ENCODE measurements at regions not wholly inside any gene's neighbourhood (a gene's known extent, or its start where the extent isn't known, plus 50 kb on each side); places are given as distances from the start of the nearest gene placed in this dataset.
"Not testable (repeated sequence)": the region's sequence is repeated elsewhere in the genome, so short reads cannot be mapped to it uniquely, and the experiment has no call there.

- no peak for DNase-seq
Observed at GRCh38 chr13:61975001-61975400, 559.4 kb upstream of the PCDH20 start.

GRCh38 chr13:61965756-61966155, 550.1 kb upstream of the PCDH20 start:
- no peak for DNase-seq

GRCh38 chr13:61960981-61961380, 545.3 kb upstream of the PCDH20 start:
- no peak for DNase-seq

- DNase-seq = no peak
Observed at GRCh38 chr13:61954092-61954491, 538.4 kb upstream of the PCDH20 start.

GRCh38 chr13:61950828-61951227, 535.2 kb upstream of the PCDH20 start:
- DNase-seq = no peak

- no peak for DNase-seq
Observed at GRCh38 chr13:61944329-61944929, 528.8 kb upstream of the PCDH20 start.

GRCh38 chr13:61935710-61936109, 520.1 kb upstream of the PCDH20 start:
- DNase-seq = no peak

GRCh38 chr13:61927648-61928047, 512.0 kb upstream of the PCDH20 start:
- no peak for DNase-seq

GRCh38 chr13:61918841-61919240, 503.2 kb upstream of the PCDH20 start:
- no peak for DNase-seq

- no peak for DNase-seq
Observed at GRCh38 chr13:61916483-61916882, 500.8 kb upstream of the PCDH20 start.

GRCh38 chr13:61913183-61913582, 497.5 kb upstream of the PCDH20 start:
- no peak for DNase-seq

GRCh38 chr13:61908906-61909615, 493.4 kb upstream of the PCDH20 start:
- DNase-seq = no peak

GRCh38 chr13:61905054-61905453, 489.4 kb upstream of the PCDH20 start:
- no peak for DNase-seq

GRCh38 chr13:61901946-61902541, 486.4 kb upstream of the PCDH20 start:
- DNase-seq = no peak

GRCh38 chr13:61900033-61900432, 484.4 kb upstream of the PCDH20 start:
- no peak for DNase-seq

- no peak for DNase-seq
Observed at GRCh38 chr13:61898207-61898606, 482.6 kb upstream of the PCDH20 start.

GRCh38 chr13:61891401-61891800, 475.8 kb upstream of the PCDH20 start:
- no peak for DNase-seq

- DNase-seq = no peak
Observed at GRCh38 chr13:61884830-61885229, 469.2 kb upstream of the PCDH20 start.

- peak in 1 of 2 donors; percentile 23 for DNase-seq
Observed at GRCh38 chr13:61880578-61881283, 465.1 kb upstream of the PCDH20 start.

GRCh38 chr13:61878565-61878964, 462.9 kb upstream of the PCDH20 start:
- not testable (repeated sequence) for DNase-seq

GRCh38 chr13:61874970-61875579, 459.4 kb upstream of the PCDH20 start:
- no peak for DNase-seq

GRCh38 chr13:61873717-61874116, 458.1 kb upstream of the PCDH20 start:
- DNase-seq = no peak

GRCh38 chr13:61857198-61857597, 441.5 kb upstream of the PCDH20 start:
- no peak for DNase-seq

All from bone marrow (tissue), 2 donors.